HEK293 (cell line): ENCODE measurements at regions not wholly inside any gene's neighbourhood (a gene's known extent, or its start where the extent isn't known, plus 50 kb on each side); places are given as distances from the start of the nearest gene placed in this dataset.

Experiments used
- ZNF175 ChIP-seq: fragments of 450-650 bp; formaldehyde crosslinking; IDR thresholded peaks from 2 replicates; pipeline ENCODE4 v1.5.1; 2016; ENCODE audit warnings: missing biosample characterization, missing genetic modification characterization
- TF ChIP-seq, protein P1 (sequence below): fragments of 450-650 bp; formaldehyde crosslinking; IDR thresholded peaks from 2 replicates; pipeline ENCODE4 v1.5.1; 2016; ENCODE audit warnings: missing biosample characterization, missing genetic modification characterization

- TF ChIP-seq ZNF175, result no peak
- TF ChIP-seq, protein P1, sequence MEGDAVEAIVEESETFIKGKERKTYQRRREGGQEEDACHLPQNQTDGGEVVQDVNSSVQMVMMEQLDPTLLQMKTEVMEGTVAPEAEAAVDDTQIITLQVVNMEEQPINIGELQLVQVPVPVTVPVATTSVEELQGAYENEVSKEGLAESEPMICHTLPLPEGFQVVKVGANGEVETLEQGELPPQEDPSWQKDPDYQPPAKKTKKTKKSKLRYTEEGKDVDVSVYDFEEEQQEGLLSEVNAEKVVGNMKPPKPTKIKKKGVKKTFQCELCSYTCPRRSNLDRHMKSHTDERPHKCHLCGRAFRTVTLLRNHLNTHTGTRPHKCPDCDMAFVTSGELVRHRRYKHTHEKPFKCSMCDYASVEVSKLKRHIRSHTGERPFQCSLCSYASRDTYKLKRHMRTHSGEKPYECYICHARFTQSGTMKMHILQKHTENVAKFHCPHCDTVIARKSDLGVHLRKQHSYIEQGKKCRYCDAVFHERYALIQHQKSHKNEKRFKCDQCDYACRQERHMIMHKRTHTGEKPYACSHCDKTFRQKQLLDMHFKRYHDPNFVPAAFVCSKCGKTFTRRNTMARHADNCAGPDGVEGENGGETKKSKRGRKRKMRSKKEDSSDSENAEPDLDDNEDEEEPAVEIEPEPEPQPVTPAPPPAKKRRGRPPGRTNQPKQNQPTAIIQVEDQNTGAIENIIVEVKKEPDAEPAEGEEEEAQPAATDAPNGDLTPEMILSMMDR (tag by site-specific recombination), result no peak
These were observed 63.1 kb downstream of the CXCR4 start for GRCh38 chr2:136054856-136055255.
